PC-3 (cell line): ENCODE measurements at regions not wholly inside any gene's neighbourhood (a gene's known extent, or its start where the extent isn't known, plus 50 kb on each side); places are given as distances from the start of the nearest gene placed in this dataset.

ENCODE experiments used
- ATAC-seq: fragments of 200-7000 bp; cut with Tn5 transposase; 2 replicates; pipeline ENCODE4 v1.9.1; 2020; ENCODE audit warnings: mild to moderate bottlenecking, moderate library complexity
- BruUV-seq: library from RNA; stranded (reverse); fragments of 400-500 nt; replicated peaks from 2 replicates; lab custom pipeline; 2021; lab: Mats Ljungman, UMichigan
- CTCF ChIA-PET: fragments of 300-600 bp; sonication (Branson Sonifier 250); formaldehyde crosslinking; loops from one replicate; lab custom pipeline; 2022; ENCODE audit warnings: antibody characterized with exemption; lab: Charles Lee
- POLR2A ChIA-PET: fragments of 300-600 bp; sonication (Branson Sonifier 250); formaldehyde crosslinking; loops from one replicate; lab custom pipeline; 2022; ENCODE audit warnings: antibody characterized with exemption; ENCODE audit not compliant: unreplicated experiment; lab: Charles Lee
- DNase-seq: peaks from one replicate; pipeline ENCODE4 v3.0.0-alpha.2; 2015
- H2AFZ ChIP-seq: fragments of 300-600 bp; sonication (generic); 2 replicates; pipeline ENCODE4 v1.6.0; 2016; ENCODE audit warnings: antibody characterized with exemption, low read length
- H3F3A ChIP-seq: fragments of 300-600 bp; sonication (generic); one replicate; pipeline ENCODE4 v1.6.0; 2017; ENCODE audit warnings: antibody characterized with exemption, low read length, control low read depth, mild to moderate bottlenecking; ENCODE audit not compliant: unreplicated experiment
- H3K27ac ChIP-seq: fragments of 300-600 bp; sonication (generic); 2 replicates; pipeline ENCODE4 v1.5.1; 2016; ENCODE audit warnings: mild to moderate bottlenecking, low read length
- H3K27me3 ChIP-seq: fragments of 300-600 bp; sonication (generic); 2 replicates; pipeline ENCODE4 v1.6.1; 2016; ENCODE audit warnings: low read length, mixed read lengths
- H3K36me3 ChIP-seq: fragments of 300-600 bp; sonication (generic); 2 replicates; pipeline ENCODE4 v1.6.1; 2016; ENCODE audit warnings: low read depth, mixed run types, low read length, mixed read lengths
- H3K4me1 ChIP-seq: fragments of 300-600 bp; sonication (generic); 2 replicates; pipeline ENCODE4 v1.5.1; 2016; ENCODE audit warnings: low read length; ENCODE audit not compliant: insufficient read depth
- H3K4me2 ChIP-seq: fragments of 300-600 bp; sonication (generic); 2 replicates; pipeline ENCODE4 v1.6.0; 2016; ENCODE audit warnings: low read length
- H3K4me3 ChIP-seq: fragments of 300-600 bp; sonication (generic); 2 replicates; pipeline ENCODE4 v1.5.1; 2016; ENCODE audit warnings: mild to moderate bottlenecking, low read length, mixed read lengths
- H3K79me2 ChIP-seq: fragments of 300-600 bp; sonication (generic); 2 replicates; pipeline ENCODE4 v1.6.1; 2017; ENCODE audit warnings: low read length, mixed read lengths
- H3K9ac ChIP-seq: fragments of 300-600 bp; sonication (generic); 2 replicates; pipeline ENCODE4 v1.6.0; 2016; ENCODE audit warnings: mild to moderate bottlenecking, low read length
- H3K9me2 ChIP-seq: fragments of 300-600 bp; sonication (generic); replicated peaks from 2 replicates; pipeline ENCODE4 v1.6.1; 2016; ENCODE audit warnings: mixed run types, low read length, mixed read lengths
- H3K9me3 ChIP-seq: fragments of 300-600 bp; sonication (generic); 2 replicates; pipeline ENCODE4 v1.6.1; 2016; ENCODE audit warnings: low read length, mixed read lengths
- H4K20me1 ChIP-seq: fragments of 300-600 bp; sonication (generic); 2 replicates; pipeline ENCODE4 v1.6.1; 2016; ENCODE audit warnings: low read length, mixed read lengths
- EZH2 ChIP-seq: fragments of 300-600 bp; sonication (generic); IDR thresholded peaks from one replicate; pipeline ENCODE4 v1.6.1; 2017; ENCODE audit warnings: antibody characterized with exemption, mild to moderate bottlenecking, low read length; ENCODE audit not compliant: unreplicated experiment
- EZH2phosphoT487 ChIP-seq: fragments of 300-600 bp; sonication (generic); IDR thresholded peaks from 2 replicates; pipeline ENCODE4 v1.6.1; 2018; ENCODE audit warnings: mild to moderate bottlenecking, antibody characterized with exemption, low read length, borderline replicate concordance
- intact Hi-C: fragments of 100-400 bp; cut with micrococcal nuclease; formaldehyde crosslinking; loops from 2 replicates; pipeline ENCODE4 v1.9.0; 2023
- TF ChIP-seq, protein P1 (sequence below): fragments of 300-600 bp; sonication (generic); conservative IDR thresholded peaks from 2 replicates; pipeline ENCODE4 v1.5.1; 2017; ENCODE audit warnings: antibody characterized with exemption, low read depth, mild to moderate bottlenecking, low read length

GRCh38 chr5:117299224-117299935, 724.8 kb upstream of the SEMA6A start:
- H2AFZ ChIP-seq: no peak overlapping the region
- ChIA-PET CTCF (no interaction called here), POLR2A (interaction anchor here (0.7 kb wide), 1 partner anchor 208 kb away, joined by 6 read pairs; no protein-coding TSS in a partner anchor)
- no peaks in the 10 kb centered on the region for H4K20me1 ChIP-seq
- no peak overlapping the region for H3K4me2 ChIP-seq
- no peaks in the 10 kb centered on the region for H3K27me3 ChIP-seq
- TF ChIP-seq EZH2: no peak
- TF ChIP-seq, protein P1, sequence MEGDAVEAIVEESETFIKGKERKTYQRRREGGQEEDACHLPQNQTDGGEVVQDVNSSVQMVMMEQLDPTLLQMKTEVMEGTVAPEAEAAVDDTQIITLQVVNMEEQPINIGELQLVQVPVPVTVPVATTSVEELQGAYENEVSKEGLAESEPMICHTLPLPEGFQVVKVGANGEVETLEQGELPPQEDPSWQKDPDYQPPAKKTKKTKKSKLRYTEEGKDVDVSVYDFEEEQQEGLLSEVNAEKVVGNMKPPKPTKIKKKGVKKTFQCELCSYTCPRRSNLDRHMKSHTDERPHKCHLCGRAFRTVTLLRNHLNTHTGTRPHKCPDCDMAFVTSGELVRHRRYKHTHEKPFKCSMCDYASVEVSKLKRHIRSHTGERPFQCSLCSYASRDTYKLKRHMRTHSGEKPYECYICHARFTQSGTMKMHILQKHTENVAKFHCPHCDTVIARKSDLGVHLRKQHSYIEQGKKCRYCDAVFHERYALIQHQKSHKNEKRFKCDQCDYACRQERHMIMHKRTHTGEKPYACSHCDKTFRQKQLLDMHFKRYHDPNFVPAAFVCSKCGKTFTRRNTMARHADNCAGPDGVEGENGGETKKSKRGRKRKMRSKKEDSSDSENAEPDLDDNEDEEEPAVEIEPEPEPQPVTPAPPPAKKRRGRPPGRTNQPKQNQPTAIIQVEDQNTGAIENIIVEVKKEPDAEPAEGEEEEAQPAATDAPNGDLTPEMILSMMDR: no peak
- TF ChIP-seq EZH2phosphoT487: no peak
- no peak for ATAC-seq
- no peak overlapping the region for H3K4me3 ChIP-seq
- no TSS peak for BruUV-seq
- H3K9ac ChIP-seq: no peak overlapping the region
- no peak for DNase-seq
- H3K79me2 ChIP-seq: no peaks in the 10 kb centered on the region
- H3F3A ChIP-seq: no peaks in the 10 kb centered on the region
- intact Hi-C loops: no loop called here
- H3K4me1 ChIP-seq: no peaks in the 10 kb centered on the region
- no peaks in the 10 kb centered on the region for H3K9me3 ChIP-seq
- H3K36me3 ChIP-seq: no peaks in the 10 kb centered on the region
- no peak overlapping the region for H3K27ac ChIP-seq
- H3K9me2 ChIP-seq: no peaks in the 10 kb centered on the region

GRCh38 chr5:117296872-117297271, 722.2 kb upstream of the SEMA6A start:
- H3K79me2 ChIP-seq: no peaks in the 10 kb centered on the region
- H4K20me1 ChIP-seq: no peaks in the 10 kb centered on the region
- no peaks in the 10 kb centered on the region for H3K9me3 ChIP-seq
- no peak overlapping the region for H2AFZ ChIP-seq
- no peak overlapping the region for H3K4me2 ChIP-seq
- TF ChIP-seq, protein P1: no peak
- TF ChIP-seq EZH2 (no peak), EZH2phosphoT487 (no peak)
- H3K36me3 ChIP-seq: no peaks in the 10 kb centered on the region
- H3F3A ChIP-seq: no peaks in the 10 kb centered on the region
- BruUV-seq: no TSS peak
- H3K9me2 ChIP-seq: no peaks in the 10 kb centered on the region
- no peak for ATAC-seq
- no peak overlapping the region for H3K9ac ChIP-seq
- H3K4me1 ChIP-seq: no peaks in the 10 kb centered on the region
- H3K27ac ChIP-seq: no peak overlapping the region
- ChIA-PET CTCF (no interaction called here), POLR2A (no interaction called here)
- DNase-seq: no peak
- H3K4me3 ChIP-seq: no peak overlapping the region
- H3K27me3 ChIP-seq: no peaks in the 10 kb centered on the region
- intact Hi-C loops: no loop called here

GRCh38 chr5:117295941-117296340, 721.3 kb upstream of the SEMA6A start:
- Histone ChIP-seq H3K36me3 (no peaks in the 10 kb centered on the region), H3K4me3 (no peak overlapping the region), H3K4me2 (no peak overlapping the region), H4K20me1 (no peaks in the 10 kb centered on the region), H3F3A (no peaks in the 10 kb centered on the region), H3K9me2 (no peaks in the 10 kb centered on the region), H3K79me2 (no peaks in the 10 kb centered on the region), H3K9me3 (no peaks in the 10 kb centered on the region), H3K9ac (no peak overlapping the region), H3K27me3 (no peaks in the 10 kb centered on the region), H3K27ac (no peak overlapping the region), H2AFZ (no peak overlapping the region), H3K4me1 (no peaks in the 10 kb centered on the region)
- TF ChIP-seq, protein P1: no peak
- TF ChIP-seq EZH2 (no peak), EZH2phosphoT487 (no peak)
- CTCF ChIA-PET: no interaction called here
- BruUV-seq: no TSS peak
- intact Hi-C loops: no loop called here
- ATAC-seq (no peak), DNase-seq (no peak)
- POLR2A ChIA-PET: no interaction called here
